ENCODE measurements at regions not wholly inside any gene's neighbourhood (a gene's known extent, or its start where the extent isn't known, plus 50 kb on each side); places are given as distances from the start of the nearest gene placed in this dataset.

- no peak for TF ChIP-seq CTCF (IDR thresholded peaks at IDR 0.05; ENCODE audit: control insufficient read depth, insufficient read depth, low read depth, low read length, missing control alignments)
- H3K4me3 ChIP-seq (ENCODE audit: control insufficient read depth, low read depth, low read length) = no peak overlapping the region
- no peak for DNase-seq (ENCODE audit: low read depth)
These were observed 234.3 kb upstream of the TMEM161B start for GRCh38 chr5:88503041-88503345.

GRCh38 chr5:88502179-88503040, 233.8 kb upstream of the TMEM161B start:
- DNase-seq (ENCODE audit: low read depth) = no peak
- no peak for TF ChIP-seq CTCF (IDR thresholded peaks at IDR 0.05; ENCODE audit: control insufficient read depth, insufficient read depth, low read depth, low read length, missing control alignments)
- no peak overlapping the region for H3K4me3 ChIP-seq (ENCODE audit: control insufficient read depth, low read depth, low read length)

- no peak for DNase-seq (ENCODE audit: low read depth)
- no peak overlapping the region for H3K4me3 ChIP-seq (ENCODE audit: control insufficient read depth, low read depth, low read length)
- no peak for TF ChIP-seq CTCF (IDR thresholded peaks at IDR 0.05; ENCODE audit: control insufficient read depth, insufficient read depth, low read depth, low read length, missing control alignments)
These were observed 227.2 kb upstream of the TMEM161B start for GRCh38 chr5:88495810-88496209.

GRCh38 chr5:88490874-88491273, 222.2 kb upstream of the TMEM161B start:
- no peak for DNase-seq (ENCODE audit: low read depth)
- no peak for TF ChIP-seq CTCF (IDR thresholded peaks at IDR 0.05; ENCODE audit: control insufficient read depth, insufficient read depth, low read depth, low read length, missing control alignments)
- H3K4me3 ChIP-seq (ENCODE audit: control insufficient read depth, low read depth, low read length) = no peak overlapping the region

- DNase-seq (ENCODE audit: low read depth) = no peak
- TF ChIP-seq CTCF (IDR thresholded peaks at IDR 0.05; ENCODE audit: control insufficient read depth, insufficient read depth, low read depth, low read length, missing control alignments) = no peak
- no peak overlapping the region for H3K4me3 ChIP-seq (ENCODE audit: control insufficient read depth, low read depth, low read length)
These were observed 220.7 kb upstream of the TMEM161B start for GRCh38 chr5:88489364-88489763.

GRCh38 chr5:88488561-88488960, 219.9 kb upstream of the TMEM161B start:
- no peak for DNase-seq (ENCODE audit: low read depth)
- TF ChIP-seq CTCF (IDR thresholded peaks at IDR 0.05; ENCODE audit: control insufficient read depth, insufficient read depth, low read depth, low read length, missing control alignments) = no peak
- no peak overlapping the region for H3K4me3 ChIP-seq (ENCODE audit: control insufficient read depth, low read depth, low read length)

Data from AG09309 (cell line).